ENCODE measurements at regions not wholly inside any gene's neighbourhood (a gene's known extent, or its start where the extent isn't known, plus 50 kb on each side); places are given as distances from the start of the nearest gene placed in this dataset.
"Not testable (repeated sequence)": the region's sequence is repeated elsewhere in the genome, so short reads cannot be mapped to it uniquely, and the experiment has no call there.

DNA sequence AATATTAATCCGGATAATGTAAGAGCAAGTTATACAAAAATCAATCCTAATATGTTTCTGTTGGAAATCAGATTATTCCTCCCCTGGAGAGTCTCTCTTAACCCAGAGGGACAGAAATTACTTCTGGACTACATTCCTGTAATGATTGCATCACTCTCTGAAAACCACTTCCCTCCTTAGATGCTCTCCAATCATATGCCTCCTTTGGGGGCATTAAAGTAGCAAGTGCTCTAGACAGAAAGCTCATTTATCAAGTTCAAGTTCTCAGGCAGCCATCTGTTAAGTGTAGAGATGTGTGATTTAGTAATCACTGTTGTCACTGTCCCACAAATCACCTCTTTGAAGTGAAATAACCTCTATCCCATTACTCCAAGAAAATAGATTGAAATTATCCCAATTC, 247.1 kb downstream of the SLCO4C1 start:
- Histone ChIP-seq H3K4me3 (ENCODE audit: low read length) (no peak overlapping the region), H3K9me3 (ENCODE audit: control insufficient read depth, low read depth, low read length) (no peaks in the 10 kb centered on the region), H3K4me1 (ENCODE audit: control insufficient read depth, low read depth, low read length) (no peaks in the 10 kb centered on the region), H3K36me3 (ENCODE audit: control insufficient read depth, low read depth, low read length) (no peaks in the 10 kb centered on the region), H3K27me3 (ENCODE audit: control insufficient read depth, insufficient read depth, low read length) (no peaks in the 10 kb centered on the region), H3K9ac (ENCODE audit: low read length) (no peak overlapping the region), H3K27ac (ENCODE audit: low read length) (no peak overlapping the region)

DNA sequence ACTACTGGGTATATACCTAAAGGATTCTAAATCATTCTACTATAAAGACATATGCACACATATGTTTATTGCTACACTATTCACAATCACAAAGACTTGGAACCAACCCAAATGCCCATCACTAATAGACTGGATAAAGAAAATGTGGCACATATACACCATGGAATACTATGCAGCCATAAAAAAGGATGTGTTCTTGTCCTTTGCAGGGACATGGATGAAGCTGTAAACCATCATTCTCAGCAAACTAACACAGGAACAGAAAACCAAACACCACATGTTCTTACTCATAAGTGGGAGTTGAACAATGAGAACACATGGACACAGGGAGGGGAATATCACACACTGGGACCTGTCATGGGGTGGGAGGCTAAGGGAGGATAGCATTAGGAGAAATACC, 249.0 kb downstream of the SLCO4C1 start:
- not testable (repeated sequence) for H3K9ac ChIP-seq (ENCODE audit: low read length); H3K27me3 ChIP-seq (ENCODE audit: control insufficient read depth, insufficient read depth, low read length); H3K27ac ChIP-seq (ENCODE audit: low read length); H3K4me1 ChIP-seq (ENCODE audit: control insufficient read depth, low read depth, low read length); H3K4me3 ChIP-seq (ENCODE audit: low read length); H3K9me3 ChIP-seq (ENCODE audit: control insufficient read depth, low read depth, low read length); H3K36me3 ChIP-seq (ENCODE audit: control insufficient read depth, low read depth, low read length)

DNA sequence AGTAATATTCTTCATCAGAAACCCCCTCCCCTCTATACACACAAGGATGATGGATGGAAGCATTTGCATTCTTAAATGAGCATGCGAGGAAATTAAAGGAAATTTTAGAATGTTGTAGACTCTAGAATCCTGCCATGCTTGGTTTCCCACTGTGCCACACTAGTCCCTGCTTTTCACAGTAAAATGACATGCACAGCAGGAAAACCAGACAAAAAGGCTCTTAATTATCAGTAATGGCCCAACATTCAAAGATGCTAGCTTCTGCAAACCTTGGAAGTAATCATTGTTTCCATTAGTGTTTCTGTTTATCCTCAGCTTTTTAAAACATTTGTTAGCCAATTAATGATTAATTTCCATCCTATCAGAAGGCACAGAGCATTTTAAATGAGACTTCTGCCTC, 255.8 kb downstream of the SLCO4C1 start:
- Histone ChIP-seq H3K9ac (ENCODE audit: low read length) (no peak overlapping the region), H3K4me3 (ENCODE audit: low read length) (peak overlapping the region; percentile 2), H3K9me3 (ENCODE audit: control insufficient read depth, low read depth, low read length) (no peaks in the 10 kb centered on the region), H3K36me3 (ENCODE audit: control insufficient read depth, low read depth, low read length) (no peaks in the 10 kb centered on the region), H3K4me1 (ENCODE audit: control insufficient read depth, low read depth, low read length) (peaks cover 7% of the 10 kb centered on the region), H3K27me3 (ENCODE audit: control insufficient read depth, insufficient read depth, low read length) (no peaks in the 10 kb centered on the region), H3K27ac (ENCODE audit: low read length) (peak overlapping the region; percentile 13)

DNA sequence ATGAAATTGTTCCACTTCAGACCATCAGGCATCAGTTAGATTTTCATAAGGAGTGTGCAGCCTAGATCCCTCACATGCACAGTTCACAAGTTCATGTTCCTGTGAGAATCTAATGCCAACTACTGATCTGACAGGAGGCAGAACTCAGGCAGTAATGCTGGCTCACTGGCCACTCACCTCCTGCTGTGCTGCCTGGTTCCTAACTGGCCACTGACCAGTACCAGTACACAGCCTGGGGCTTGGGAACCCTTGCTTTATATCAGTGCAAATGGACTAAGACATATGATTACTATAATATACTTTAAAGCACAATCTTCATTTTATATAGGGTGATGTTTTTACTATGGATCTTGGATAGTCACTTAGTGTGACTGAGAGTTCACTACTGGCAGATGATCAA, 259.2 kb downstream of the SLCO4C1 start:
- no peaks in the 10 kb centered on the region for H3K27me3 ChIP-seq (ENCODE audit: control insufficient read depth, insufficient read depth, low read length)
- peaks cover 7% of the 10 kb centered on the region for H3K4me1 ChIP-seq (ENCODE audit: control insufficient read depth, low read depth, low read length)
- no peaks in the 10 kb centered on the region for H3K9me3 ChIP-seq (ENCODE audit: control insufficient read depth, low read depth, low read length)
- no peak overlapping the region for H3K27ac ChIP-seq (ENCODE audit: low read length)
- H3K4me3 ChIP-seq (ENCODE audit: low read length), result no peak overlapping the region
- no peaks in the 10 kb centered on the region for H3K36me3 ChIP-seq (ENCODE audit: control insufficient read depth, low read depth, low read length)
- H3K9ac ChIP-seq (ENCODE audit: low read length), result no peak overlapping the region

DNA sequence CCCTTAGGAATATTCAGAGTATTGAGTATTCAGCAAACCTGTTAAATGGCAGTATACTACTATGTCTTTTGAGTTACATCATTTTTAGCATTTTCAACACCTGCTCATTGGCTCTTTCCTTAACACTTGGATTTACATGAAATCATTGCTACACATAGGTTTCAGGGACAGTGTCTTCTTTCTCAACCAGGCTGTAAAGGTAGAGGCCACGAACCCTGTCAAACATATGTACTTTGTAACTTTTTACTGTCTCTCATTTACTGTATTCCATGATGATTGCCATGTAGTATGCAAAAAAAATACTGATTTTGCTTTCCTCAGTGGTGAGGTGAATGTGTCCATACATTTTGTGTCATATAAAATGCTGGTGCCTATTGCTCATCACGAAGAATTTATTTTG, 264.4 kb downstream of the SLCO4C1 start:
- H3K27ac ChIP-seq (ENCODE audit: low read length), result no peak overlapping the region
- H3K4me3 ChIP-seq (ENCODE audit: low read length), result no peak overlapping the region
- H3K9me3 ChIP-seq (ENCODE audit: control insufficient read depth, low read depth, low read length), result no peaks in the 10 kb centered on the region
- no peaks in the 10 kb centered on the region for H3K36me3 ChIP-seq (ENCODE audit: control insufficient read depth, low read depth, low read length)
- H3K9ac ChIP-seq (ENCODE audit: low read length), result no peak overlapping the region
- H3K4me1 ChIP-seq (ENCODE audit: control insufficient read depth, low read depth, low read length), result no peaks in the 10 kb centered on the region
- no peaks in the 10 kb centered on the region for H3K27me3 ChIP-seq (ENCODE audit: control insufficient read depth, insufficient read depth, low read length)

DNA sequence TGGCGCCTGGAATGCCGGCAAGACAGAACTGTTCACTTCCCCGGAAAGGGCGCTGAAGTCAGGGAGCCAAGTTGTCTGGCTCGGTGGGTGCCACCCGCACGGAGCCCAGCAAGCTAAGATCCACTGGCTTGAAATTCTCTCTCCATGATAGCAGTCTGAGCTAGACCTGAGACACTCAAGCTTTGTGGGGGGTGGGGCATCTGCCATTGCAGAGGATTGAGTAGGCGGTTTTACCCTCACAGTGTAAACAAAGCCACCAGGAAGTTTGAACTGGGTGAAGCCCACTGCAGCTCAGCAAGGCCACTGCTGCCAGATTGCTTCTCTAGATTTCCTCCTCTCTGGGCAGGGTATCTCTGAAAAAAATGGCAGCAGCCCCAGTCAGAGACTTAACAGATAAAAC, 277.4 kb downstream of the SLCO4C1 start:
- H3K4me3 ChIP-seq (ENCODE audit: low read length), result no peak overlapping the region

DNA sequence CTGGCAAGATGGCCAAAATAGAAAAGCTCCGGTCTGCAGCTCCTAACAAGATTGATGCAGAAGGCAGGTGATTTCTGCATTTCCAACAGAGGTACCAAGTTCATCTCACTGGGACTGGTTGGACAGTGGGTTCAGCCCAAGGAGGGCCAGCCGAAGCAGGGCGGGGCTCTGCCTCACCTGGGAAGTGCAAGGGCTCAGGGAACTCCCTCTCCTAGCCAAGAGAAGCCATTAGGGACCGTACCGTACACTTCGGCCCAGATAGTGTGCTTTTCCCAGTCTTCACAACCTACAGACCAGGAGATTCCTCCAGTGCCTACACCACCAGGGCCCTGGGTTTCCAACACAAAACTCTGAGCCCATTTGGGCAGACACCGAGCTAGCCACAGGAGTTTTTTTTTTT, 277.8 kb downstream of the SLCO4C1 start:
- H3K27ac ChIP-seq (ENCODE audit: low read length), result no peak overlapping the region
- H3K9me3 ChIP-seq (ENCODE audit: control insufficient read depth, low read depth, low read length), result no peaks in the 10 kb centered on the region
- no peaks in the 10 kb centered on the region for H3K27me3 ChIP-seq (ENCODE audit: control insufficient read depth, insufficient read depth, low read length)
- no peak overlapping the region for H3K4me3 ChIP-seq (ENCODE audit: low read length)
- H3K36me3 ChIP-seq (ENCODE audit: control insufficient read depth, low read depth, low read length), result no peaks in the 10 kb centered on the region
- H3K9ac ChIP-seq (ENCODE audit: low read length), result no peak overlapping the region
- H3K4me1 ChIP-seq (ENCODE audit: control insufficient read depth, low read depth, low read length), result no peaks in the 10 kb centered on the region

More for the DNA sequence above, 277.4 kb downstream of the SLCO4C1 start:
- H3K27me3 ChIP-seq (ENCODE audit: control insufficient read depth, insufficient read depth, low read length), result no peaks in the 10 kb centered on the region
- H3K9ac ChIP-seq (ENCODE audit: low read length), result no peak overlapping the region
- no peaks in the 10 kb centered on the region for H3K9me3 ChIP-seq (ENCODE audit: control insufficient read depth, low read depth, low read length)
- no peak overlapping the region for H3K27ac ChIP-seq (ENCODE audit: low read length)
- H3K4me1 ChIP-seq (ENCODE audit: control insufficient read depth, low read depth, low read length), result no peaks in the 10 kb centered on the region
- H3K36me3 ChIP-seq (ENCODE audit: control insufficient read depth, low read depth, low read length), result no peaks in the 10 kb centered on the region

DNA sequence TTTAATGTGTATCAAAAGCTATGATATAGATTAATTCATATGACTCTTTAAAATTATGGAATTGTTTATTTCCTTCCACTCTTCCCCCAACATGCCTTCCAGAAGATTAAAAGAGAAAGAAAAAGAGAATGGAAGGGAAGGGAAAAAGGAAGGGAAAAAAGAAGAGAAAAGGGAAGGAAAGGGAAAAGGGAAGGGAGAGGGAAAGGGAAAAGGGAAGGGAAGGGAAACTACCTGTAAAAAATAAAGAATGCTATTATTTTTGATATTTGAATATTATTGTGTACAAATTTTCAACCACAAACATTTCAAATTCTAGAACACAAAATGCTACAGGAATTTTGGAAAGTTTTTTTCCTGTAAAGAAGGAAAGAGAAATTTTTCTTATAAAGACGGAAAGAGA, 281.7 kb downstream of the SLCO4C1 start:
- no peak overlapping the region for H3K9ac ChIP-seq (ENCODE audit: low read length)

DNA sequence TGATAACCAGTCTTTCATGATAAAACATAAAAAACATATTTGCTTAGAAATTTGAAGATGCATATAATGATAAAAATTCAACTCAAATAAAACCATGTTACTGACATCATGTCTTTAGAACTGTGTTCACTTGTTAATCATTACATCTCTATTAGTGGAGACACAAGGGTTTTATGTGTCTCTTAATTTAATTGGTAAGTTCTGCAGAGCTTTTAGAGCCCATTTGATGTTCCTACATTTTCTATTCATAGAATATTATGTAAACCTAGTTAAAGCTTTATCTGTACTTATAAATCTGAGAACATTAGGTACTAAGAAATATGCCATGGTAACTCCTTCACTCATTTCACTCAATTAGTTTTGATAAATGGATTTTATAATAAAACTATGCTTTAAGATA, 285.4 kb downstream of the SLCO4C1 start:
- no peaks in the 10 kb centered on the region for H3K36me3 ChIP-seq (ENCODE audit: control insufficient read depth, low read depth, low read length)
- no peak overlapping the region for H3K9ac ChIP-seq (ENCODE audit: low read length)
- H3K27ac ChIP-seq (ENCODE audit: low read length), result no peak overlapping the region
- H3K4me1 ChIP-seq (ENCODE audit: control insufficient read depth, low read depth, low read length), result no peaks in the 10 kb centered on the region
- no peak overlapping the region for H3K4me3 ChIP-seq (ENCODE audit: low read length)
- H3K27me3 ChIP-seq (ENCODE audit: control insufficient read depth, insufficient read depth, low read length), result no peaks in the 10 kb centered on the region
- H3K9me3 ChIP-seq (ENCODE audit: control insufficient read depth, low read depth, low read length), result no peaks in the 10 kb centered on the region

More for the DNA sequence above, 281.7 kb downstream of the SLCO4C1 start:
- Histone ChIP-seq H3K4me1 (ENCODE audit: control insufficient read depth, low read depth, low read length) (no peaks in the 10 kb centered on the region), H3K27me3 (ENCODE audit: control insufficient read depth, insufficient read depth, low read length) (no peaks in the 10 kb centered on the region), H3K27ac (ENCODE audit: low read length) (no peak overlapping the region), H3K4me3 (ENCODE audit: low read length) (no peak overlapping the region), H3K36me3 (ENCODE audit: control insufficient read depth, low read depth, low read length) (no peaks in the 10 kb centered on the region), H3K9me3 (ENCODE audit: control insufficient read depth, low read depth, low read length) (no peaks in the 10 kb centered on the region)

DNA sequence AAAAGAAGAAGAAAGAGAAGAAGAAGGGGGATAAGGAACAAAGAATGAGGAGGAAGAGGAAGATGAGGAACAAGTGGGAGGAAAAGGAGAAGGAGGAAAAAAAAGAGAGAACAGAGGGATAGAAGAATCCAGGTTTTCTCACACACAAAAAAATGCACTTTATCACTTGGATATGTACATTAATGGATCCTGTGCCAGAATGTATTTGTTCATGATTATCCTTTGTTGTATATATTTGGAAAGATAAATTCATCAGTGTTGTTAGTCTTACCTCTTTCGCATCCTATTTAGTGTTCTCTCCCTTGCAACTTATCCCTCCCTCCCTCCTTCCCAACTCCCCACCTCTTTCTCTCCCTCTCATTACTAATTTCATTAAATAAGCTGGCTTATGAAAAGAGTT, 298.8 kb downstream of the SLCO4C1 start:
- H3K9ac ChIP-seq (ENCODE audit: low read length), result no peak overlapping the region
- no peaks in the 10 kb centered on the region for H3K9me3 ChIP-seq (ENCODE audit: control insufficient read depth, low read depth, low read length)
- no peaks in the 10 kb centered on the region for H3K27me3 ChIP-seq (ENCODE audit: control insufficient read depth, insufficient read depth, low read length)
- H3K4me1 ChIP-seq (ENCODE audit: control insufficient read depth, low read depth, low read length), result peaks cover 3% of the 10 kb centered on the region
- H3K4me3 ChIP-seq (ENCODE audit: low read length), result no peak overlapping the region
- no peak overlapping the region for H3K27ac ChIP-seq (ENCODE audit: low read length)
- H3K36me3 ChIP-seq (ENCODE audit: control insufficient read depth, low read depth, low read length), result no peaks in the 10 kb centered on the region

DNA sequence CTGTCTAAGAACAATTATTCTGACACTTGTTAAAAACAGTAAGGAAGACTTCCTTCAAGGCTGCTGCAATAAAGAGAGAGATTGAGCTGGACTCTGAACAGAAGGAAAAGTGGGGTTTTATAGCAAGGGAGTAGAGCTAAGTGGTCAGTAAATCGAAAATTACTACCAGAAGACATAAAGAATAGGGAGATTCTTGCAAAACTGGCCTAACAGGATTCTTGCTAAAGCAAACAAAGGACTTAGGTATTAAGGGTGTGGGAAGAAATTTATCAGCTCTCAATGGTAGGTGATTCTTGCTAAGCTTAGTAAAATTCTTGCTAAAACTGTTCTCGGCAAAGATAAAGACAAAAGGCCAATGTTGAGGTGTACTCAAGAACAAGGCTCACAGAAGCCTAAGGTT, 300.5 kb downstream of the SLCO4C1 start:
- Histone ChIP-seq H3K27ac (ENCODE audit: low read length) (no peak overlapping the region), H3K36me3 (ENCODE audit: control insufficient read depth, low read depth, low read length) (no peaks in the 10 kb centered on the region), H3K27me3 (ENCODE audit: control insufficient read depth, insufficient read depth, low read length) (no peaks in the 10 kb centered on the region), H3K9ac (ENCODE audit: low read length) (no peak overlapping the region), H3K4me3 (ENCODE audit: low read length) (no peak overlapping the region), H3K4me1 (ENCODE audit: control insufficient read depth, low read depth, low read length) (peaks cover 3% of the 10 kb centered on the region), H3K9me3 (ENCODE audit: control insufficient read depth, low read depth, low read length) (no peaks in the 10 kb centered on the region)

DNA sequence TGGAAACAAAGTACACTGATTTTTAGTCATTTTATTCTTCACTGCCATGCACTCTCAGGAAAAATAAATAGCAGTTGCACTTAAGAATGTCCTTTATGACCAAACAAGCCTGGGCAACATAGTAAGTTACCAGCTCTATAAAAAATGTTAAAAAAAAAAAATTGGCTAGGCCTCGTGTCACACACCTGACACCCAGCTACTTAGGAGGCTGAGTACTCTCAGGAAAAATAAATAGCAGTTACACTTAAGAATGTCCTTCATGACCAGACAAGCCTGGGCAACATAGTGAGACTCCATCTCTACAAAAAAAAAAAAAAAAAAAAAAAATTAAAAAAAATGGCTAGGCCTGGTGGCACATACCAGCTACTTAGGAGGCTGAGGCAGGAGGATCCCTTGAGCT, 304.6 kb downstream of the SLCO4C1 start:
- Histone ChIP-seq H3K27ac (ENCODE audit: low read length) (no peak overlapping the region), H3K9me3 (ENCODE audit: control insufficient read depth, low read depth, low read length) (no peaks in the 10 kb centered on the region), H3K36me3 (ENCODE audit: control insufficient read depth, low read depth, low read length) (no peaks in the 10 kb centered on the region)

More for the DNA sequence above, 304.6 kb downstream of the SLCO4C1 start:
- Histone ChIP-seq H3K9ac (ENCODE audit: low read length) (no peak overlapping the region), H3K27me3 (ENCODE audit: control insufficient read depth, insufficient read depth, low read length) (no peaks in the 10 kb centered on the region), H3K4me1 (ENCODE audit: control insufficient read depth, low read depth, low read length) (peaks cover 3% of the 10 kb centered on the region), H3K4me3 (ENCODE audit: low read length) (no peak overlapping the region)

Measured in iPS-18a (cell line).